HFFc6 (cell line): ENCODE measurements at regions not wholly inside any gene's neighbourhood (a gene's known extent, or its start where the extent isn't known, plus 50 kb on each side); places are given as distances from the start of the nearest gene placed in this dataset.

Experiments used
- DNase-seq: peaks from one replicate; pipeline ENCODE4 v3.0.0-alpha.2; 2018
- H3K27ac Mint-ChIP-seq: 2 replicates; pipeline ENCODE4 v1.8.0; 2020; ENCODE audit warnings: mild to moderate bottlenecking, mixed read lengths
- H3K27me3 Mint-ChIP-seq: 2 replicates; pipeline ENCODE4 v1.8.0; 2021; ENCODE audit warnings: mild to moderate bottlenecking, moderate library complexity, mixed read lengths; ENCODE audit not compliant: insufficient read depth
- H3K36me3 Mint-ChIP-seq: 2 replicates; pipeline ENCODE4 v1.8.0; 2021; ENCODE audit warnings: low read depth, mixed read lengths
- H3K4me1 Mint-ChIP-seq: 2 replicates; pipeline ENCODE4 v1.8.0; 2020; ENCODE audit warnings: low read depth, mixed read lengths
- H3K4me3 Mint-ChIP-seq: 2 replicates; pipeline ENCODE4 v1.8.0; 2020; ENCODE audit warnings: mild to moderate bottlenecking, moderate library complexity, mixed read lengths
- H3K9me3 Mint-ChIP-seq: 2 replicates; pipeline ENCODE4 v1.8.0; 2020; ENCODE audit warnings: mild to moderate bottlenecking, mixed read lengths
- CTCF ChIP-seq: fragments of 200-600 bp; sonication (generic); IDR thresholded peaks from 2 replicates; pipeline ENCODE4 v1.5.0; 2021; ENCODE audit warnings: antibody characterized with exemption, mild to moderate bottlenecking

DNA sequence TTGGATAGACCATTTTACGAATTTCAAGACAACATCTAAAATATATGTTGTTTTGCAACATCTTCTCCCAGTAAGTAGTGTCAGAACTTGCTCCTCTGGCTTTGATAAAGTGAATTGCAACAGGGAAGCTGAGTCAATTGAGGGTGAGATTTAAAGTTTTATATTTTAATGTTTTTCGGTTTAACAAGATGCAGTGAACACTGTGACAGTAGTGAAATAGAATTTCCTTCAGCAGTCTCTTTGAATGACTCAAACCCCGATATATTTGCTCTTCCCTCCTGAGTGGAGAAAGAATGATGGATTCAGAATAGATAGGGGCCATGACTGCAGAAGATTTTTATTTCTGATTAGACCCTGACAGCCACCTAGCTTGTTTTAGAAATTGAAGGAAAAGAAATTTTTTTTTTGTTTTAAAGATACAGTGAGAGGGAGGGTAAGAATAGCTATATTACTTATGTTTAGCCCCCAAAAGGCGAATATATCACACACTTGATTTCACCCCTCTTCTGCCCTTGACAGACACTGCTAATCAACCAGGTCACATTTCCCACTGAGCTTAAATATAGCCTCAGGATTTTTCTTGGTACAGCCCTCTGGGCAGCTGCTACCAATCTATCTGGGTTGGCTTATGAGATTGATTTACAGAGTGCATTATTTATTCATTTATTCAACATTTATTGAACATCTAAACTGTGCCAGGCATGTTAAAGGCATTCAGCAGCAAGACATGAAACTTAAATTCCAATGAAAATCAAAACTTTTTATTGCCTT lies 183.3 kb upstream of the ADAMTS9 start:
- DNase-seq: no peak
- Mint-ChIP-seq H3K4me1 (no peaks in the 10 kb centered on the region), H3K9me3 (peaks cover 40% of the 10 kb centered on the region), H3K27me3 (no peaks in the 10 kb centered on the region; the same call in 1 of the 2 replicates), H3K4me3 (no peak overlapping the region), H3K27ac (no peak overlapping the region), H3K36me3 (no peaks in the 10 kb centered on the region)
- TF ChIP-seq CTCF: no peak

DNA sequence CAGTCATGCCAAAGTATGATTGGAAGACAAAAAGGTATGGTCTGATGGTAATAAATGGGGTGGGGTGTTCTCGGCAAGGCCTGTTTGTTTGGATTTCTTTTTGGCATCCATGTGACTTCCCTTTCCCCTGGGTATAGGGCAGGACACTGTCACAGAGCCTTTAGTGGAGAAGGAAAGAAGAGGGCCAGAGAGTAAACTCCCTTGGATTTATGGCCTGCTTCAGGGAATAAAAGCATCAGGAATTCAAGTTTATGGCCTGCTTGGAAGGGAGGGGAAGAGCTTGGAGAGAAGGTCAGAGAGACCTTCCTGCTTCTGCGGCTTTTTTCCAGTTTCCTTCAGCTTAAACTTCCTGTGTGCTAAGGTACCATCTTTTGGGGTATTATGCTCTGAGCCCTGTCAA lies 179.4 kb upstream of the ADAMTS9 start:
- no peak overlapping the region for H3K4me3 Mint-ChIP-seq
- no peak for DNase-seq
- TF ChIP-seq CTCF: no peak
- H3K27ac Mint-ChIP-seq: no peak overlapping the region
- peaks cover 41% of the 10 kb centered on the region for H3K9me3 Mint-ChIP-seq
- no peaks in the 10 kb centered on the region for H3K36me3 Mint-ChIP-seq
- no peaks in the 10 kb centered on the region for H3K27me3 Mint-ChIP-seq
- H3K4me1 Mint-ChIP-seq: no peaks in the 10 kb centered on the region

DNA sequence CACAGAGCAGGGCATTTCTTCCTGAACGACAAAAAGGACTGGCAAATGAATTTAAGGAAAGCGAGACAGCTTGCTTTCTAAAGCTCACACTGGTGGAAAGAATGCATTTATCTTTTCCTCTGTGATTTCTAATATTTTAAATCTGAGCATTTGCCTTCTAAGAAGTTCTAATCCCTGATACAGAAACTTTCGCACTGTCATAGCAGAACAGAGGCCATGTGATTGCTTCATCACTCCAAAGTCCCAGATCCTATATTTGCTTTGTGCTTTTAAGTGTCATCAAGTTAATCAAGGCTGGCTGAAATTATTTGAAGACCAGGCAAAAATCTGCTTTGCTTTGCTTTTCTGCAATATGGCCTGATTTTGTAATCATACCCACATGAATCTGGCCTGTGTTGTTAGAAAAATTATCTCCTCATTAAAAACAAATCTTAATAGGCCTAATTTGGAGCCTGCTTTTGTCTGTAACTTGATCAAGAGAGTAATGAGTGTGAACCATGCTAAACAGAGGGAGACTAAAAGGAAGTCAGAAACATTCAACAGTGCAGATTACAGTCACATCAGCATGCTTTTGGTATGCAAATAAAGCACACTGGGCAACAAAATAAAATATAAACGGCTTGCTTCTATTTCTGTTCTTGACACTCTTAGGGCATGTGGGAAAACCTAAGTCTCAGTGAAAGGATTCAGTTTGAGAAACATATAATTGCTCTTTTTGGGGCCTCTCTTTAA lies 178.2 kb upstream of the ADAMTS9 start:
- no peak for TF ChIP-seq CTCF
- no peak overlapping the region for H3K4me3 Mint-ChIP-seq
- H3K27ac Mint-ChIP-seq: no peak overlapping the region
- peaks cover 40% of the 10 kb centered on the region for H3K9me3 Mint-ChIP-seq
- no peaks in the 10 kb centered on the region for H3K4me1 Mint-ChIP-seq
- no peaks in the 10 kb centered on the region for H3K36me3 Mint-ChIP-seq
- no peaks in the 10 kb centered on the region for H3K27me3 Mint-ChIP-seq
- no peak for DNase-seq

- Mint-ChIP-seq H3K4me1 (no peaks in the 10 kb centered on the region), H3K36me3 (no peaks in the 10 kb centered on the region), H3K27me3 (peaks cover 1% of the 10 kb centered on the region; the same call in 1 of the 2 replicates), H3K9me3 (peaks cover 34% of the 10 kb centered on the region), H3K27ac (no peak overlapping the region), H3K4me3 (no peak overlapping the region)
- no peak for DNase-seq
- no peak for TF ChIP-seq CTCF
Observed at GRCh38 chr3:64863226-64864212, 175.7 kb upstream of the ADAMTS9 start.

GRCh38 chr3:64861684-64862083 lies 173.9 kb upstream of the ADAMTS9 start:
- Mint-ChIP-seq H3K9me3 (peaks cover 33% of the 10 kb centered on the region), H3K27me3 (peaks cover 1% of the 10 kb centered on the region; the same call in 1 of the 2 replicates), H3K27ac (no peak overlapping the region), H3K36me3 (no peaks in the 10 kb centered on the region), H3K4me3 (no peak overlapping the region), H3K4me1 (no peaks in the 10 kb centered on the region)
- DNase-seq: no peak
- no peak for TF ChIP-seq CTCF
